PFSK-1 (cell line): ENCODE measurements at regions not wholly inside any gene's neighbourhood (a gene's known extent, or its start where the extent isn't known, plus 50 kb on each side); places are given as distances from the start of the nearest gene placed in this dataset.
A peak's percentile ranks its signal among the peaks of the same experiment; 100 is the strongest.

Experiments used
- FOXP2 ChIP-seq: optimal IDR thresholded peaks from 2 replicates; pipeline ENCODE3; 2011; ENCODE audit warnings: borderline replicate concordance, control low read depth, inconsistent platforms; ENCODE audit not compliant: insufficient read depth; ENCODE audit errors: extremely low read length, extremely low read depth
- POLR2AphosphoS5 ChIP-seq: IDR thresholded peaks from 2 replicates; pipeline ENCODE4 v1.6.1; 2012; ENCODE audit warnings: low read depth, mild to moderate bottlenecking, control low read depth, low read length, moderate library complexity
- REST ChIP-seq, 2 experiments: IDR thresholded peaks; 2 replicates each; pipeline versions ENCODE4 v1.6.1 to v1.8.0; 2011 to 2012; ENCODE audit warnings: low read depth in 2 of 2, low read length in 2 of 2, control low read depth in 1 of 2, inconsistent platforms in 1 of 2, mild to moderate bottlenecking in 1 of 2, moderate library complexity in 1 of 2; ENCODE audit not compliant: insufficient read depth in 1 of 2
- SIN3A ChIP-seq: IDR thresholded peaks from 2 replicates; pipeline ENCODE4 v1.6.1; 2012; ENCODE audit warnings: mild to moderate bottlenecking, low read length, moderate library complexity, borderline replicate concordance; ENCODE audit not compliant: insufficient read depth
- TAF1 ChIP-seq: IDR thresholded peaks from 2 replicates; pipeline ENCODE4 v1.6.1; 2012; ENCODE audit warnings: low read length, control low read depth, borderline replicate concordance; ENCODE audit not compliant: insufficient read depth

DNA sequence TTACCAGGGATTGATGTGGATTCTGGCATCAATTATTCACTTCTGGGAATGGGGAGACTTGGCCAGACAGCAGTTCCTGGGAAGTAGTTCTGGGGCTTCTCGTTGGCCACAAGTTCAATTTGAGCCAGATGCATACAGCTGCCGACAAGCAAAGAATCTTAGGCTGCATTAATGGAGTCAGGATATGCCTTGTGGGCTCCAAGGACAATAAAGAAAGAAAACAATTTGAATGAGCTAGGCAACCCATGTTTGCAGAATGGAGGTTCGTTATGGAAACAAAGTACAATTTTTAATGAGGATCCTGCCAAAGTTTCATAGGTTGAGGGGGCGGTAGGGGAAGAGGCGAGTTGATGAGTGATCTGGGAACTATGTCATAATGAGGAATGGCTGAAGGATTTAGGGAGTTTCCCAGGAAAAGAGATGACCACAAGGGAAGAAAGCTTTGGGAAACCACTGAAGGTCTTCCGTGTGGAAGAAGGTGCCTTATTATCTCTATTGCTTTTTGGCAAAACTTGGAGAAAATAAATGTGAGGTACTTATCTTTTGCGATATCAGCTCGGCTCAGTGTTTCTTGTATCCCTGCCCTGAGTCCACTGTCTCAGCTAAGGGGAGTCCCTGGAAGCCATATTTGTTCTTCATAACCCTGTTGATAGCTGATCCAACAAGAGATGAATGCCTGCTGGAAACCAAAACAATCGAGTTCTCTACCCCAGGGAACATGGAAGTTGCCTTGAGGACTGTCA lies 181.0 kb upstream of the ZNF217 start:
- TF ChIP-seq SIN3A (no peak), POLR2AphosphoS5 (no peak), REST (IDR thresholded peaks at IDR 0.05; ENCODE audit: insufficient read depth in 1 of 2, low read depth in 2 of 2, low read length in 2 of 2) (0 out of 4 replicates have a peak, but pooled peaks of 1 of the 2 experiments have one; percentile 21), TAF1 (peak; percentile 23; the same call in 1 of the 2 replicates), FOXP2 (no peak)
